Transverse colon (tissue), 4 donors: ENCODE measurements at regions not wholly inside any gene's neighbourhood (a gene's known extent, or its start where the extent isn't known, plus 50 kb on each side); places are given as distances from the start of the nearest gene placed in this dataset.

Experiments
- EP300 ChIP-seq: sonication (generic); formaldehyde crosslinking; IDR thresholded peaks from one replicate; pipeline ENCODE4 v1.6.1; 2017; ENCODE audit warnings: antibody characterized with exemption, low read depth
- POLR2AphosphoS5 ChIP-seq, 3 donors: sonication (generic); formaldehyde crosslinking; IDR thresholded peaks; one replicate each; pipeline ENCODE4 v1.6.1; 2016; ENCODE audit warnings: antibody characterized with exemption in 3 of 3
- TF ChIP-seq, protein P1 (sequence below), 5 experiments: fragments of 200-600 bp in 3 of 5; fragments of 450-650 bp in 2 of 5; sonication (generic) in 3 of 5; IDR thresholded peaks; 1 replicate in 2 of 5; 2 replicates in 3 of 5; pipeline ENCODE4 v1.5.1; 2016 to 2017; ENCODE audit warnings: antibody characterized with exemption in 5 of 5, inconsistent platforms in 3 of 5, mild to moderate bottlenecking in 2 of 5, moderate library complexity in 1 of 5

DNA sequence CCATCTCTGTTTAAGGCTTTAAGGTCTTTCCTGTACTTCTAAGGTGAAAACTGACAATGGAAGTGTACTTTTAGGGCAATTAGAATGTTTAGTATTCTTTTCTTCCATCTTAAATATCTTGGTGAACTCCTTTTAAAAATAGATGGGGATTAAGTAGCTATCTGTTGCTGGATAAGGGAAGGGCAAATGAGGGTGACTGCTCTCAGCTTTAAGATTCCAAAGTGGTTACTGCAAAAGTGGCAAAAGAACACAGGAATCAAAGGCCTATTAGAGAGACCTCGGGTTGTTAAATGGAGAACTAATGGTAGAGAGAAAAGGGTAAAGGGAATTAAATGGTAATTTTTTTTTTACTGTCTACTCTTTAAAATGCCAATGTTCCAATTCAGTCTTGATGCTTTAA lies 774.1 kb upstream of the B3GALT2 start:
- TF ChIP-seq, protein P1, sequence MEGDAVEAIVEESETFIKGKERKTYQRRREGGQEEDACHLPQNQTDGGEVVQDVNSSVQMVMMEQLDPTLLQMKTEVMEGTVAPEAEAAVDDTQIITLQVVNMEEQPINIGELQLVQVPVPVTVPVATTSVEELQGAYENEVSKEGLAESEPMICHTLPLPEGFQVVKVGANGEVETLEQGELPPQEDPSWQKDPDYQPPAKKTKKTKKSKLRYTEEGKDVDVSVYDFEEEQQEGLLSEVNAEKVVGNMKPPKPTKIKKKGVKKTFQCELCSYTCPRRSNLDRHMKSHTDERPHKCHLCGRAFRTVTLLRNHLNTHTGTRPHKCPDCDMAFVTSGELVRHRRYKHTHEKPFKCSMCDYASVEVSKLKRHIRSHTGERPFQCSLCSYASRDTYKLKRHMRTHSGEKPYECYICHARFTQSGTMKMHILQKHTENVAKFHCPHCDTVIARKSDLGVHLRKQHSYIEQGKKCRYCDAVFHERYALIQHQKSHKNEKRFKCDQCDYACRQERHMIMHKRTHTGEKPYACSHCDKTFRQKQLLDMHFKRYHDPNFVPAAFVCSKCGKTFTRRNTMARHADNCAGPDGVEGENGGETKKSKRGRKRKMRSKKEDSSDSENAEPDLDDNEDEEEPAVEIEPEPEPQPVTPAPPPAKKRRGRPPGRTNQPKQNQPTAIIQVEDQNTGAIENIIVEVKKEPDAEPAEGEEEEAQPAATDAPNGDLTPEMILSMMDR (IDR thresholded peaks at IDR 0.05): no peak
- TF ChIP-seq POLR2AphosphoS5 (IDR thresholded peaks at IDR 0.05) (no peak), EP300 (no peak)
